H1 (cell line): ENCODE measurements at regions not wholly inside any gene's neighbourhood (a gene's known extent, or its start where the extent isn't known, plus 50 kb on each side); places are given as distances from the start of the nearest gene placed in this dataset.
A peak's percentile ranks its signal among the peaks of the same experiment; 100 is the strongest.

Experiments
- CTCF ChIA-PET: fragments of 300-600 bp; sonication (Branson Sonifier 250); formaldehyde crosslinking; loops from one replicate; lab custom pipeline; 2021; ENCODE audit not compliant: partially characterized antibody; lab: Charles Lee
- POLR2A ChIA-PET: fragments of 300-600 bp; sonication (Branson Sonifier 250); formaldehyde crosslinking; loops from one replicate; lab custom pipeline; 2021; ENCODE audit warnings: inconsistent platforms; ENCODE audit not compliant: partially characterized antibody; lab: Charles Lee
- DNase-seq, 2 experiments: peaks; one replicate each; pipeline versions ENCODE4 v3.0.0 to v3.0.0-alpha.2; 2010 to 2022; ENCODE audit warnings: low spot score in 2 of 2, low read depth in 1 of 2, mixed read lengths in 1 of 2
- FAIRE-seq: peaks from 2 replicates; lab custom pipeline; 2011; peaks lifted over from hg19 to GRCh38; lab: Jason Lieb, UNC
- H2AFZ ChIP-seq: 2 replicates; pipeline ENCODE4 v1.8.1; 2012; ENCODE audit warnings: low read length, inconsistent platforms
- H2AK5ac ChIP-seq: 2 replicates; pipeline ENCODE4 v1.6.1; 2013; ENCODE audit warnings: low read depth, low read length
- H2BK120ac ChIP-seq: replicated peaks from 2 replicates; pipeline ENCODE3; 2013; ENCODE audit warnings: low read depth, low read length, inconsistent platforms
- H2BK12ac ChIP-seq: 2 replicates; pipeline ENCODE4 v1.6.1; 2013; ENCODE audit warnings: low read depth, low read length
- H2BK15ac ChIP-seq: 2 replicates; pipeline ENCODE4 v1.6.1; 2013; ENCODE audit warnings: low read length
- H2BK20ac ChIP-seq: 2 replicates; pipeline ENCODE4 v1.6.1; 2013; ENCODE audit warnings: low read length
- H2BK5ac ChIP-seq: 2 replicates; pipeline ENCODE4 v1.6.1; 2013; ENCODE audit warnings: low read depth, low read length
- H3K14ac ChIP-seq: 2 replicates; pipeline ENCODE4 v1.6.1; 2013; ENCODE audit warnings: inconsistent platforms; ENCODE audit not compliant: insufficient read length
- H3K18ac ChIP-seq: 2 replicates; pipeline ENCODE4 v1.6.1; 2013; ENCODE audit warnings: low read length; ENCODE audit errors: extremely low read depth
- H3K23ac ChIP-seq: 2 replicates; pipeline ENCODE4 v1.6.1; 2013; ENCODE audit warnings: inconsistent platforms; ENCODE audit not compliant: insufficient read length
- H3K23me2 ChIP-seq: 2 replicates; pipeline ENCODE4 v1.6.1; 2013; ENCODE audit warnings: low read depth, low read length
- H3K27ac ChIP-seq: 2 replicates; pipeline ENCODE4 v1.6.1; 2011; ENCODE audit warnings: low read depth, low read length, inconsistent platforms
- H3K27me3 ChIP-seq, 4 experiments: replicated peaks in 1 of 4; 1 replicate in 1 of 4; 2 replicates in 3 of 4; pipeline versions ENCODE4 v1.6.1 to v1.8.1; 2011 to 2013; ENCODE audit warnings: low read length in 3 of 4, mild to moderate bottlenecking in 3 of 4, inconsistent platforms in 2 of 4, mixed read lengths in 2 of 4, moderate library complexity in 1 of 4; ENCODE audit not compliant: control insufficient read depth in 3 of 4, insufficient read depth in 3 of 4; ENCODE audit errors: extremely low read depth in 1 of 4
- H3K36me3 ChIP-seq, 4 experiments: 2 replicates each; pipeline versions ENCODE4 v1.6.1 to v1.8.1; 2011 to 2013; ENCODE audit warnings: mild to moderate bottlenecking in 4 of 4, low read length in 3 of 4, moderate library complexity in 2 of 4, control low read depth in 1 of 4, inconsistent platforms in 1 of 4; ENCODE audit not compliant: insufficient read depth in 4 of 4, control insufficient read depth in 2 of 4
- H3K4ac ChIP-seq: replicated peaks from 2 replicates; pipeline ENCODE3; 2013; ENCODE audit warnings: low read length, low read depth, mixed read lengths, inconsistent platforms; ENCODE audit not compliant: insufficient read length
- H3K4me1 ChIP-seq, 4 experiments: replicated peaks in 1 of 4; 1 replicate in 1 of 4; 2 replicates in 3 of 4; pipeline versions ENCODE4 v1.6.1 to v1.8.1; 2011 to 2013; ENCODE audit warnings: low read length in 3 of 4, inconsistent platforms in 2 of 4, mixed read lengths in 1 of 4; ENCODE audit not compliant: insufficient read depth in 4 of 4, control insufficient read depth in 3 of 4
- H3K4me2 ChIP-seq, 2 experiments: 2 replicates each; pipeline versions ENCODE4 v1.6.1 to v1.8.1; 2011 to 2013; ENCODE audit warnings: low read depth in 2 of 2, low read length in 2 of 2, control low read depth in 1 of 2, inconsistent platforms in 1 of 2, mild to moderate bottlenecking in 1 of 2; ENCODE audit not compliant: insufficient read depth in 1 of 2
- H3K4me3 ChIP-seq, 4 experiments: fragments of 200-600, 300-600 bp in 1 of 4; sonication (generic), shearing (Covaris generic), sonication (Bioruptor Twin) in 1 of 4; 2 replicates each; pipeline versions ENCODE4 v1.5.1 to v1.8.1; 2011 to 2016; ENCODE audit warnings: low read length in 4 of 4, low read depth in 3 of 4, control low read depth in 2 of 4, inconsistent platforms in 2 of 4, mild to moderate bottlenecking in 2 of 4, mixed read lengths in 1 of 4, moderate library complexity in 1 of 4; ENCODE audit not compliant: insufficient read depth in 2 of 4; ENCODE audit errors: extremely low read depth in 1 of 4
- H3K56ac ChIP-seq: replicated peaks from 2 replicates; pipeline ENCODE3; 2013; ENCODE audit warnings: low read depth, mild to moderate bottlenecking, mixed read lengths, low read length, inconsistent platforms; ENCODE audit not compliant: insufficient read length
- H3K79me1 ChIP-seq: 2 replicates; pipeline ENCODE4 v1.6.1; 2013; ENCODE audit warnings: low read depth, low read length, control low read depth
- H3K79me2 ChIP-seq, 2 experiments: 2 replicates each; pipeline versions ENCODE4 v1.6.1 to v1.8.1; 2012 to 2013; ENCODE audit warnings: low read length in 2 of 2, mild to moderate bottlenecking in 2 of 2, inconsistent platforms in 1 of 2; ENCODE audit not compliant: insufficient read depth in 2 of 2, control insufficient read depth in 1 of 2
- H3K9ac ChIP-seq, 4 experiments: replicated peaks in 1 of 4; 1 replicate in 1 of 4; 2 replicates in 3 of 4; pipeline versions ENCODE4 v1.6.1 to v1.8.1; 2011 to 2013; ENCODE audit warnings: low read depth in 3 of 4, low read length in 3 of 4, control low read depth in 2 of 4, mild to moderate bottlenecking in 2 of 4, moderate library complexity in 2 of 4, inconsistent platforms in 1 of 4; ENCODE audit errors: extremely low read depth in 1 of 4
- H3K9me3 ChIP-seq, 2 experiments: 2 replicates each; pipeline versions ENCODE4 v1.6.1 to v1.8.1; 2012 to 2013; ENCODE audit warnings: mild to moderate bottlenecking in 2 of 2, moderate library complexity in 2 of 2, control low read depth in 1 of 2, inconsistent platforms in 1 of 2, low read depth in 1 of 2, low read length in 1 of 2, mixed read lengths in 1 of 2; ENCODE audit not compliant: insufficient read depth in 2 of 2
- H4K20me1 ChIP-seq, 2 experiments: replicated peaks in 1 of 2; 2 replicates each; pipeline versions ENCODE3 to v1.8.1; 2011 to 2013; ENCODE audit warnings: inconsistent platforms in 2 of 2, low read length in 2 of 2, mild to moderate bottlenecking in 1 of 2; ENCODE audit not compliant: insufficient read depth in 2 of 2, control insufficient read depth in 1 of 2
- H4K5ac ChIP-seq: 2 replicates; pipeline ENCODE4 v1.6.1; 2013; ENCODE audit warnings: low read length, low read depth, mixed read lengths, inconsistent platforms; ENCODE audit not compliant: insufficient read length
- H4K8ac ChIP-seq: 2 replicates; pipeline ENCODE4 v1.8.0; 2013; ENCODE audit warnings: mild to moderate bottlenecking, moderate library complexity, low read length, inconsistent platforms; ENCODE audit not compliant: insufficient read depth; ENCODE audit errors: extremely low read depth
- H4K91ac ChIP-seq: replicated peaks from 2 replicates; pipeline ENCODE3; 2013; ENCODE audit warnings: low read length, mixed read lengths, inconsistent platforms; ENCODE audit not compliant: insufficient read length
- CBX5 ChIP-seq: fragments of 300-800, 300-1000 bp; sonication (generic); IDR thresholded peaks from 2 replicates; pipeline ENCODE4 v1.7.1; 2016; ENCODE audit warnings: antibody characterized with exemption, low read length, low read depth
- CEBPB ChIP-seq: IDR thresholded peaks from 2 replicates; pipeline ENCODE4 v1.6.1; 2012; ENCODE audit warnings: low read depth, low read length
- EP300 ChIP-seq, 2 experiments: IDR thresholded peaks; 1 replicate in 1 of 2; 2 replicates in 1 of 2; pipeline ENCODE4 v1.6.1; 2011 to 2012; ENCODE audit warnings: low read depth in 2 of 2, low read length in 2 of 2, mild to moderate bottlenecking in 2 of 2, borderline replicate concordance in 1 of 2, inconsistent platforms in 1 of 2, moderate library complexity in 1 of 2
- NANOG ChIP-seq: IDR thresholded peaks from 2 replicates; pipeline ENCODE4 v1.6.1; 2011; ENCODE audit warnings: low read length, low read depth, mild to moderate bottlenecking, inconsistent platforms; ENCODE audit not compliant: insufficient read depth, poor library complexity, severe bottlenecking
- RAD21 ChIP-seq, 2 experiments: IDR thresholded peaks in 1 of 2; conservative IDR thresholded peaks in 1 of 2; 2 replicates each; pipeline ENCODE4 v1.6.1; 2011; ENCODE audit warnings: low read depth in 2 of 2, low read length in 2 of 2, improper control_type of control experiment in 1 of 2, inconsistent platforms in 1 of 2, mild to moderate bottlenecking in 1 of 2, moderate library complexity in 1 of 2
- RNF2 ChIP-seq: fragments of 200-900, 300-1000 bp; sonication (generic); IDR thresholded peaks from 2 replicates; pipeline ENCODE4 v1.7.1; 2016; ENCODE audit warnings: borderline replicate concordance, low read depth, mild to moderate bottlenecking, antibody characterized with exemption, low read length; ENCODE audit not compliant: poor library complexity, severe bottlenecking; ENCODE audit errors: missing control alignments
- TAF7 ChIP-seq: optimal IDR thresholded peaks from 2 replicates; pipeline ENCODE3; 2011; ENCODE audit warnings: low read depth, mild to moderate bottlenecking, inconsistent platforms, low read length, moderate library complexity, borderline replicate concordance
- TCF12 ChIP-seq: IDR thresholded peaks from 2 replicates; pipeline ENCODE4 v1.6.1; 2011; ENCODE audit warnings: low read depth, mild to moderate bottlenecking, low read length
- WGBS, 2 experiments: shearing (Covaris generic) in 1 of 2; methylation state at CpG; one replicate each; pipeline versions ENCODE4 v1.1.6 to v1.1.7; 2013 to 2015; ENCODE audit warnings: low lambda C conversion rate in 2 of 2, mixed read lengths in 2 of 2, inconsistent platforms in 1 of 2, low coverage in 1 of 2, missing lambda C conversion rate in 1 of 2; ENCODE audit not compliant: insufficient replicate concordance in 2 of 2, insufficient coverage in 1 of 2, insufficient read length in 1 of 2; ENCODE audit errors: extremely low coverage in 1 of 2, missing lambda C conversion rate in 1 of 2; 5-methylcytosine and 5-hydroxymethylcytosine counted together
- TF ChIP-seq, protein P1 (sequence below), 3 experiments: IDR thresholded peaks; 1 replicate in 2 of 3; 2 replicates in 1 of 3; pipeline versions ENCODE4 v1.5.1 to v1.6.1; 2011; ENCODE audit warnings: low read length in 3 of 3, mild to moderate bottlenecking in 3 of 3, inconsistent platforms in 2 of 3, low read depth in 1 of 3, moderate library complexity in 1 of 3; ENCODE audit not compliant: insufficient read depth in 1 of 3; ENCODE audit errors: control extremely low read depth in 1 of 3

DNA sequence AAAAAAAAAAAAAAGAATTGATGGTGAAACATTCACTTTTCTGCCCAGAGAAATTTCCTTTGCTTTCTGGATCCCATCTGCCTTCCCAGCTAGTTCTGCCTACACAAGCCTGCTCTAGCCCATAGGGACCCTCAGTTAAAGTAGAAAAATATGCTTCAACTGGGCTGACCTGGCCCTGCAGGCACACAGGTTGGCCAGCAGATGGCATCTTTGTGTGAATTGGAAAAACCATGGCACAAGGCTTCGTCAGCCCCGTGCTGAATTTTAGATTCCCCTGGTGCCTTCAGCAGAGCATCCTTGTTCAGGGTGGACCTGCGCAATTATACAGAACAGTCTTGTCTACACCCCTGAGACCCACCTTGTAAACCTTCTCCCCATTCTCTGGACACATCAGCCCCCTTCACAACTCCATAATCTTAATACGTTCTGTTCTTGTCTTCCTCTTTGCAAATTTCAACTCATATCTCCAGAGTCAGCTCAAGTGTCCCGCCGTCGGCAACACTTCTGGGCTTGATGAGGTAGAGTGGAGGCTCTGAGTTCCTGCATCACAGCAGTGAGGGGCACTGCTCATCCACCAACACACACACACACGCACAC lies 114.5 kb downstream of the INSIG2 start:
- POLR2A ChIA-PET: interaction anchor here (3.0 kb wide), 1 partner anchor 16 kb away, joined by 11 read pairs; no protein-coding TSS in a partner anchor
- H2BK15ac ChIP-seq: no peak overlapping the region
- H3K9ac ChIP-seq: no peak overlapping the region
- H2AFZ ChIP-seq: no peak overlapping the region
- no peak overlapping the region for H3K4me3 ChIP-seq
- no peak overlapping the region for H2BK12ac ChIP-seq
- whole genome bisulfite sequencing, 2 experiments: 70% methylated on average over 8 of the region's 8 CpGs; no CpG with 5 or more reads in 1 of the 2 experiments
- H3K79me1 ChIP-seq: no peaks in the 10 kb centered on the region
- no peak overlapping the region for H4K8ac ChIP-seq
- no peaks in the 10 kb centered on the region for H4K20me1 ChIP-seq
- CTCF ChIA-PET: interaction anchor here (0.6 to 3.3 kb wide), 33 partner anchors 9 to 1182 kb away, joined by 3 to 20 read pairs (median 3); no protein-coding TSS in a partner anchor
- H2BK20ac ChIP-seq: no peak overlapping the region
- H3K56ac ChIP-seq: no peak overlapping the region
- no peak overlapping the region for H4K5ac ChIP-seq
- H3K23me2 ChIP-seq: no peaks in the 10 kb centered on the region
- peak; percentile 83 for FAIRE-seq
- no peak overlapping the region for H2AK5ac ChIP-seq
- H3K9me3 ChIP-seq: no peaks in the 10 kb centered on the region
- H3K23ac ChIP-seq: no peak overlapping the region
- H3K4me1 ChIP-seq: no peaks in the 10 kb centered on the region
- peak in 1 of 2 experiments; percentile 77 for DNase-seq
- H3K4ac ChIP-seq: no peak overlapping the region
- H3K4me2 ChIP-seq: no peak overlapping the region
- H3K36me3 ChIP-seq: no peaks in the 10 kb centered on the region
- H3K18ac ChIP-seq: no peak overlapping the region
- no peaks in the 10 kb centered on the region for H3K79me2 ChIP-seq
- H3K27ac ChIP-seq: no peak overlapping the region
- H2BK120ac ChIP-seq: no peak overlapping the region
- no peak overlapping the region for H4K91ac ChIP-seq
- H3K14ac ChIP-seq: no peak overlapping the region
- H2BK5ac ChIP-seq: no peak overlapping the region
- peaks cover 0 to 3% (median 0%) of the 10 kb centered on the region in 4 experiments; a peak in 1 of 7 replicates for H3K27me3 ChIP-seq
- no peak for TF ChIP-seq RNF2
- no peak for TF ChIP-seq NANOG
- TF ChIP-seq TAF7: no peak
- TF ChIP-seq TCF12: no peak
- peak; percentile 74 to 84 for TF ChIP-seq RAD21 (IDR thresholded peaks at IDR 0.05 in 1 of 2, conservative IDR thresholded peaks at IDR 0.05 in 1 of 2; ENCODE audit: low read depth in 2 of 2, low read length in 2 of 2)
- no peak for TF ChIP-seq EP300 (IDR thresholded peaks at IDR 0.05; ENCODE audit: borderline replicate concordance in 1 of 2, low read depth in 2 of 2, low read length in 2 of 2)
- TF ChIP-seq CEBPB: no peak
- TF ChIP-seq CBX5: no peak
- TF ChIP-seq, protein P1, sequence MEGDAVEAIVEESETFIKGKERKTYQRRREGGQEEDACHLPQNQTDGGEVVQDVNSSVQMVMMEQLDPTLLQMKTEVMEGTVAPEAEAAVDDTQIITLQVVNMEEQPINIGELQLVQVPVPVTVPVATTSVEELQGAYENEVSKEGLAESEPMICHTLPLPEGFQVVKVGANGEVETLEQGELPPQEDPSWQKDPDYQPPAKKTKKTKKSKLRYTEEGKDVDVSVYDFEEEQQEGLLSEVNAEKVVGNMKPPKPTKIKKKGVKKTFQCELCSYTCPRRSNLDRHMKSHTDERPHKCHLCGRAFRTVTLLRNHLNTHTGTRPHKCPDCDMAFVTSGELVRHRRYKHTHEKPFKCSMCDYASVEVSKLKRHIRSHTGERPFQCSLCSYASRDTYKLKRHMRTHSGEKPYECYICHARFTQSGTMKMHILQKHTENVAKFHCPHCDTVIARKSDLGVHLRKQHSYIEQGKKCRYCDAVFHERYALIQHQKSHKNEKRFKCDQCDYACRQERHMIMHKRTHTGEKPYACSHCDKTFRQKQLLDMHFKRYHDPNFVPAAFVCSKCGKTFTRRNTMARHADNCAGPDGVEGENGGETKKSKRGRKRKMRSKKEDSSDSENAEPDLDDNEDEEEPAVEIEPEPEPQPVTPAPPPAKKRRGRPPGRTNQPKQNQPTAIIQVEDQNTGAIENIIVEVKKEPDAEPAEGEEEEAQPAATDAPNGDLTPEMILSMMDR (IDR thresholded peaks at IDR 0.05; ENCODE audit: control extremely low read depth in 1 of 3, insufficient read depth in 1 of 3, low read depth in 1 of 3, low read length in 3 of 3): peak; percentile 82 to 97 (median 88)
